HEK293 (cell line): ENCODE measurements at regions not wholly inside any gene's neighbourhood (a gene's known extent, or its start where the extent isn't known, plus 50 kb on each side); places are given as distances from the start of the nearest gene placed in this dataset.

ENCODE experiments used
- CTCF ChIP-seq: fragments of 450-650 bp; formaldehyde crosslinking; IDR thresholded peaks from 2 replicates; pipeline ENCODE4 v1.5.1; 2016; ENCODE audit warnings: missing biosample characterization, missing genetic modification characterization
- REPIN1 ChIP-seq: fragments of 450-650 bp; formaldehyde crosslinking; IDR thresholded peaks from 2 replicates; pipeline ENCODE4 v1.5.1; 2017; ENCODE audit warnings: missing biosample characterization, missing genetic modification characterization, low read depth
- ZBTB21 ChIP-seq: fragments of 450-650 bp; formaldehyde crosslinking; IDR thresholded peaks from 2 replicates; pipeline ENCODE4 v1.5.1; 2017; ENCODE audit warnings: missing biosample characterization, missing genetic modification characterization
- ZBTB7A ChIP-seq: fragments of 450-650 bp; formaldehyde crosslinking; IDR thresholded peaks from 2 replicates; pipeline ENCODE4 v1.5.1; 2016; ENCODE audit warnings: low read depth, missing biosample characterization, missing genetic modification characterization
- ZNF518A ChIP-seq: fragments of 450-650 bp; formaldehyde crosslinking; conservative IDR thresholded peaks from 2 replicates; pipeline ENCODE4 v1.5.1; 2016; ENCODE audit warnings: low read depth, missing biosample characterization, missing genetic modification characterization
- ZNF521 ChIP-seq: fragments of 450-650 bp; formaldehyde crosslinking; IDR thresholded peaks from 2 replicates; pipeline ENCODE4 v1.5.1; 2017; ENCODE audit warnings: missing biosample characterization, mild to moderate bottlenecking, missing genetic modification characterization
- ZNF747 ChIP-seq: fragments of 450-650 bp; formaldehyde crosslinking; IDR thresholded peaks from 2 replicates; pipeline ENCODE4 v1.5.1; 2016; ENCODE audit warnings: missing biosample characterization, missing genetic modification characterization

- TF ChIP-seq ZBTB21 (tag by site-specific recombination) (no peak), CTCF (tag by site-specific recombination) (no peak), ZBTB7A (tag by site-specific recombination) (no peak), REPIN1 (tag by site-specific recombination) (no peak), ZNF518A (tag by site-specific recombination) (no peak), ZNF521 (tag by site-specific recombination) (no peak), ZNF747 (tag by site-specific recombination) (no peak)
Observed at GRCh38 chr4:183388021-183388420, 56.4 kb upstream of the CDKN2AIP start.
